ENCODE measurements at regions not wholly inside any gene's neighbourhood (a gene's known extent, or its start where the extent isn't known, plus 50 kb on each side); places are given as distances from the start of the nearest gene placed in this dataset.

DNA sequence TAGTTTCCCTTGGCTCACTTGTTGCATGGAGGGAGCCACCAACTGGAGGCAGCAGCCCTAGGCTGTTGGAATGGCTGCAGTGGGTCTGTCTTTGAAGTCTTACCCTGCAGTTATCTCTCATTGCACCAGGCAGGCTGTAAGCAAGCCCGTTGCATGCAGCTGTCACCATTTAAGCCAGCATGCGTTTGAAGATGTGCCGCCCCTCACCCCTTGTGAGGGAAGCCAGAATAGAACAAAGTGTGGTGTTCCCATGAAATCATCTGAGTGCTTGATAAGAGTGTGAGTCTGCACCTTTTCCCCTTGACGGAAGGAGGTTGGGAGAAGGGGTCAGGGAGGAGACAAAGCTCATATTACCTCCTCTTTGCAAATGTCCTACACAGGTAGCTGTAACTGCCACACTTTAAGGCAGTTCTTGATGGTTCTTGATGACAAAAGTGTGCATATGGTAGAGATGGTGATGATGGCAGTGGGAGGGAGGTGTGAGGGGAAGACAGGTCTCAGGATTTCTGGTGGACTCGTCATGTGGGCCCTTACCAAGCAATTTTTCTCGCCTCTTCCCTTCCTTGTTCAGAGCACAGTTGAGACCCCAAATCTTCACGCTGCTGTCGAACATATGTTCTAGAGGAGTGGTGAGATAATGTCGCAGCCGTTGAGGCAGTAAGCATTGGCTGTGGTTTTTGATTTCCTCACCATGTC lies 191.4 kb upstream of the LEF1 start:
- no peak for DNase-seq

DNA sequence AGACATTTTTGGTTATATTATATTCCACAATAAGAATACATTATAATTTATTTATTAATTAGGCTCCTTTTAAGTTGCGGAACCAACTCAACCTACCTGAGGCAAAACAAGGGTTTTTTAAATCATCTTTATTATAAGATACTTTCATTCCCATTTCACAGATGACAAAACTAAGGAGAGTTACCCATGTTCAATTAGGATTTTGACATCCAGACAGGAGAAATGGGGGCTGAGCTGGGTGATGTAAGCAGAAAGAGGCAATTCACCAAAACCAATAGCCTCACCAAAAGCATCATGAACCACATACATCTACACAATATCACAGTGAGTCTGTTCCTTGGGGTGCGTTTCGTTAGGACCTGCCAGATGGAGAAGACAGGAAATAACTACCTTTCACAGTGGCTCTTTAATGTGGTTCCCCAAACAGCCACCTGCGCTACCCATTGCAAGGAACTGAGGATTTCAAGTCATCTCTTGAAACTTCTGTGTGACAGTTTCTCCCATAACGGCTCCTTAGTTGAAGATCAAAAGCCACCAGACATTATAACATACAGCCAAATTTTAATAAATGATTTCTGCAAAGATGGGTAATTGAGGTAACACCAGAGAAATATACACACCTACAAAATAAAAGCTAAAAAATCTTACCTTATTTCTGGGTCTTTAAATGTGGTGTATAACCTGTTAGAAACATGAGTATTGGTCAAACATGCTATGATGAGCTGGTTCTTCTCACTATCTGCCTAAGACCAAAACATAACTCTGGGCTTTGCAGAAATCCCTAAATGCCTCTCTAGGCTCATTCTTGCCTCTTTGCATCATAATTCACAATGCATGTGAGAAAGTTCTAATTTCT lies 190.6 kb upstream of the LEF1 start:
- DNase-seq = no peak

DNA sequence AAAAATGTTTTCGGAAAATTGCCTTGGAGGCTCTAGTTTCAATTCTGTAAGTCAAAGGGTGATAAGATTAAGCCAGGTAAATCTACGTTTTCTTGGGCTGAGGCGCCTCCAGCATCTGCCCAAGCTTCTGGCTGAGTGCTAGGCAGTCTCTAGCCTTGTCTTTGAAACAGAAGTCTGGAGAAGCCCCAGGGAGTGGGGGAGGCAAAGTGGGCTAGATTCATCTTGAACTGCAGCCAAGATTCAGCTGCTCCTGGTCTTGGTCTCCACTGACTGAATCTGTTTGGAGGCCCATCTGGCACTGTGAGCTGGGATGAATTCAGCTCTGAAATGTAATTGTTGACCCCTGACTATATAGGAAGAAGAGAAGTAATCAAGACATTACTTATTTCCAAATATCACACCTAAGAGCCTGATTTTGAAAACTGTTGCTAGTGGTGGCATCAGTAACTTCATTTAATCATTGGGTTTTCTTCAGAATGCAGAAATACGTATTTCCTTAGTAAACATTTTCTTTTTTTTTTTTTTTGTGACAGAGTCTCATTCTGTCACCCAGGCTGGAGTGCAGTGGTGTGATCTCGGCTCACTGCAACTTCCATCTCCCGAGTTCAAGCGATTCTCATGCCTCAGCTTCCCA lies 187.3 kb upstream of the LEF1 start:
- no peak for DNase-seq

DNA sequence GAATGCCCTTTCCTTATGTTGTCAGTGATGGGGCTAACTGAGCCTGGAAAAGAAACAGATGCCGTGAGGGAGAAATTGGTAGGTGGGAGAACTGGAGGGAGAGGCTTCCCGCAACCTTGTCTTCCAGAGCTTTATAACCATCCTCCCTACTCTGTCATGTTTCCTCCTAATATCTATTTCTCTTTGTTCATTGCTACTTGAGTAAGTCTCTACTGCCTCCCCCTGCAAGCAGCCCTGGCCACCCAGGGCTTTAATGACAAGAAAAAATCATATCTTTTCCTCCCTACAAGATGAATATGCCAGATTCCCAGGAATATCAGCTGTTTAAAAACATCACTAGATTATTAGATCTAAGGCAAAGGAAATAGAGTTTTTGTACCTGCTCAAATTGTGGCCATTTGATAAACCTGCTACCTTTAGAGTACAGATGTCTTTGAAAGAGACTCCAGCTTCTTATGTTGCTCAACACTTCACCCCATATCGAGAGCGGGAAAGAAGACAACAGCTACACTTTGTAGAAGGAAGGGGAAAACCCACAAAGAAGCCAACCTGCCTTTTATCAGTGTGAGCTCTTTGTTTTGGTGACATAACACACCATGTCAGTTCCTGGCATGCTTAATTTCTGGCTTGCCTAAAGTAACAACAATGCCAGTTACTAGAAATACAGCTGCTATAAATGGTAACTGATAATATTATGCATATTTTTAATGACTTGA lies 186.6 kb upstream of the LEF1 start:
- no peak for DNase-seq

DNA sequence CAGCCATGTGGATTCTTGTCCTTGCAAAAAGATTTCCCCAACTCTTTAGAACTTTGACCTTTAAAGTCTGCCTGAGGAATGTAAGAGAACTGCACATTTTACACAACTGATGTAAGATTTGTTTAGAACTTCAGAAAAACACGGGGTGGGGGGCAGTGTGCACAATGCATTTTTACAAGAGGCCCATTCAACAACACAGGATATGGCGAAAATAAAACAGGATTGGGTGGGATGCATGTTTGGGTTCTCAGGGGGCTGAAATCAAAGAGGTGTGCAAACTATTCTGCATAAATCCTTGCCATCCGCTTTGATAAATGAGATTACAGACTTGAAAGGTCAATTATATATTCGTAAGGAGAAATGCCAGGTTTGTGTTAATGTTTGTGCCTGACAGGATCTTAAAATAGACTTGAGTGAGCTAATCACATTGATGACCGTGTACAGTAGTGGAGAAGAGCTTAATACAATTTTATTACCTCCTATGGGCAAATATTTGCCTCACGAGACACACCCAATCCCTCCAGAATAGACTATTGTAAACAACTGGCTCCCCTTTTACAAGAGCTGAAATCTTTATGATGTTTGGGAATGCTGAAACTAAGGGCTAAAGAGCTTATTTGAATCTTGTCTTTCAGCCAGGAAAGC lies 184.1 kb upstream of the LEF1 start:
- DNase-seq = no peak

DNA sequence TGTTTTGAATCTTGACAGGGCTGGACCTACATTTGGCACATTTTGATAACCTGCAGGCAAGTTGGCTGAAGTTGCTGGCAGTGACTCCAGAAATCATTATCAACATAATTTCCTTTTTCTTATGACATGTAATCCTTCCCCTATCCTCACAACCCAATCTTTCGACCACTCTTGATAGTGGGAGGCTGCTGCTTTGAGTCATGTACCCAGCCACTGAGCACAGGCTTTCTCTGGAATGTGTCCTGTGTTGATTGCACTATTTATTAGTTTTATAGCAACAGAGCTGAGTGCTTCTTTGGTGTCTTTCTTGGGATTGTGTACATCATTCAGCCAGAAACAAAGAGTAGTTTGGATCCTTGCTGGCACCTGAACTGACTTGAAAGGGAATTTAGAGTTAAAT lies 183.1 kb upstream of the LEF1 start:
- DNase-seq = no peak

DNA sequence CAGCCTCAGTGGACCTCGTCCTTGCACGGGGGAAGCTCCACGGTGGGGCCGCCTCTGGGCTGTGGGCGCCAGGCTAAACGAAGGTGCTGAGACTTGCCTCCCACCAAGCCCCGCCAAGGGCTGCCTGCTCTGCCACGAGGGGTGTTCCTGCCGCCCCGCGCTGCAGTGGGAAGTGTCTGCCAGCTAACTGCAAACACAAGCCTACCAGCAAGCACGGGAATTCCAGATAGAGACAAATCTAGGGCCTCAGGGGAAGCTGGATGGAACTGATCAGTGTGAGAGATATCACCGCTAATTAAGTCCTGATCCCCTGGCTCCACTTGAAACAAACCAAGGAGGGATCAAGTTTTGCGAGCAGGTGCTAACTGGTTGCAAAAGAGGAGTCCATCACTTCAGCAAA lies 181.6 kb upstream of the LEF1 start:
- DNase-seq = no peak

DNA sequence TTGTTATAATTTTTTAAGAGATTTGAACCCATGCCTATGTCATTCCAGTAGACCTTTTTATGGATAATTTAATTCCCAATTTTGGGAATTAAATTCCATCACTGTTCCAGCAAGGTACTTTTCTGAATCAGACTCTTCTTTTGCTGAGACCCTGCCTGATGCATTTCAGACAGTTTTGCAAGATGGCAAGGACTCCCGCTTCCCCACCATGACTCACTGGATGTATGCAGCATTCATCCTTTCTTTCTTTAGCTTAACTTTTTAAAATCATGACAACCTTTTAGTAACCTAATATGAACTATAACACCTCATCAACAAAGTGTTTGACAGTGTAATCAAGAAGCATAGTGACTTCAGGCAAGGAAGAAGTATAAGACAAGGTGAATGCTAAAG lies 178.1 kb upstream of the LEF1 start:
- DNase-seq = no peak

DNA sequence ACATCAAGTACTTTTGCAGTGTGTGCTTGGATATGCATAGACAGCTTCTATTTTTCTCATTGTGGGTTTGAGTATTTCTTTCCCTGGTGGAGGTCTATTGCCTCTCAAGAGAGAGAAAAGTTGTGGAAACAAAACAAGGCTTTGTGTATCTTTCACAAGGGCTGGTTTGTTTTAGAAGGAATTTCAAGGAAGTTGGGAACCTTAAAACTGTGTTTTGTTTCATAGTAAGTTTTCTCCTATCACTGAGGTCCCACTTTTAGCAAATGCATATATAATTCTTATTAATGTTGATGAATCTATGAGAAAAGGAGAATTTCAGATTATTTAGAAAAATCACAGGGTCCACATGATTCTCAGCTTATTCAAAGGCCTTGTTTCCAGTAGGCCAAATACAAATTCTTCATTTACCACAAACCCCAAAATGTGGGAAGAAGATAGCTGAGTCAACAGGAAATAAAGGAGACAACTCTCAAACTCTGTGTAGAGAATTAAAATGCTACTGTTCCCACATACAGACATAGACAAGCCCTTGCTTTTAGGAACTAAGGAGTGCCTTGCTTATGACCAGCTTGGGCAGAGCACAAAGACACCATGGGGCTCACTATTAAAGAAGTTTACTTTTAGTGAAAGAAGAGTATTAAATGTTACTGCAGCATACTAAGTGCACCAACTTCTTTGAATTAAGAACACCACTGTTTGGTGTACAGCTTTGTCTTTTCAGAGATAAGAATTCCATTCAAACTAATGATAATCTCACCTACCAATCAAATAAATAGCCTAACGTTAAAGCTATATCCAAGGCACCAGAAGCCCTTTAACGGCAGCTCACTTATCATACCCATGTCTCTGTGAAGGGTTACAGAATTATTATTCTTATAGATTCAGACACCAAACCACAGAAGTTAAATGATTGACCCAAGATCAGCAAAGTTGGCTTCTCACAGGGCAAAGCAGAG lies 177.4 kb upstream of the LEF1 start:
- DNase-seq = no peak

DNA sequence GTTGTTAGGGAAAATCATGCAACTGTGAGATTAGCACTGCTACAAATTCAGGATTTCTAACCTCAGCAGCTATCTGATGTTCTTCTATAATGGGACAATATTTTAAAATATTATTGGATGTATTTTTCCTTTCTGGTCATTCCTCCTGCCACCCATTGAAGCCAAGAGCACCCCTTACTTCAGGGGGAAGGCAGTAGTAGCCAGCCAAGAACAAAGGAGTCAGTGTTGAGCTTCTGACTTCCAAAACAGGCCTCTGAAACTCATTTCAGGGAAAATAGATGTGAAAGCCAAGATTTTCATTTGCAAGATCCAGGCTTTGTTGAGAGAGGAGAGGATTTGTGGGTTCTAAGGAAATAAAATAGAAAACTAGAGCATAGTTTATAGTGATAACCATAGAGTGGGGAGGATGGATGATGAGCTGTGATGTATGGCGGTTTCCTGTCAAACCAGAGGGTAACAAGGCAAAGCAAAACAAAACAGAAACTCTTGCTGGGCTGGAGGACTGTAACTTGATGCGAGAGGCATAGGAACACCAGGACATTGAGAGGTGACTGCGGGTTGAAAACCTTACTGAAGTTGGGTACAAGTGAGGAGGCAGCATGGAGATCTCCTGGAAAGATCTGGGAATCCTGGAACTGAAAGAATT lies 173.7 kb upstream of the LEF1 start:
- DNase-seq = no peak

DNA sequence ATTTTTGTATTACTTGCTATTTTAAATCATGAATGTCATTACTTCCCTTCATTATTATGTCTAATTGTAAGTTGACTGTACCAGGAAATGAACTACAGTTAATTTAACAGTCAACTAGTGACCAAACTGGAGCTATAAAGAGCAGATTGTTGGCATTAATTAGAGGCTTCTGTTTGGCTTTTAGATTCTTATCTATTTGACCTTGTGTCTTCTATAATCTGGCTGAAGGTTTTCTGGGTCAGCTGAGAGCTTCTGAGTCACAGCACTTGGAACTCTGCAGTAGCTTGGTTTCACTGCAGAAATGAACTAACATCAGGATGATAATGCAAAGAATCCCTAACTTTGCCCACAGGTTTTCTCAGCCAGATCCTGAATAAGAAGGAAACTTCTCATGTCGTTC lies 169.2 kb upstream of the LEF1 start:
- no peak for DNase-seq

DNA sequence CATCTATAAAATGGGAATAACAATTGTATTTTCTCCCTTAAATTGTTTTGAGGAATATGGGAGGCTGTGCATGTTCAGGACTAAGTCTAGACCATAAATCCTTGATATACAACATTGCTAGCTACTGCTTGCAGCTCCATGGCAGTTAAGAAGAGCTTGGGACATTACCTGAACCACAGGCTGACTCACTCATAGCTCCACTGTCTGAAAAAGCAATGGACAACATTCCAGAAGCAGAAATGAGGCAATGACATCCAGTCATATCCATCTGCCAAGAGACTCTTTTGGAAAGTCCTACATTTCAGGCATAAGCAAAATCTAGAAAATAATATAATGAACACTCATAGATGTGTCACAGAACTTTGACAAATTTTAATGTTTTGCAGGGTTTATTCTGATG lies 167.3 kb upstream of the LEF1 start:
- DNase-seq = no peak

DNA sequence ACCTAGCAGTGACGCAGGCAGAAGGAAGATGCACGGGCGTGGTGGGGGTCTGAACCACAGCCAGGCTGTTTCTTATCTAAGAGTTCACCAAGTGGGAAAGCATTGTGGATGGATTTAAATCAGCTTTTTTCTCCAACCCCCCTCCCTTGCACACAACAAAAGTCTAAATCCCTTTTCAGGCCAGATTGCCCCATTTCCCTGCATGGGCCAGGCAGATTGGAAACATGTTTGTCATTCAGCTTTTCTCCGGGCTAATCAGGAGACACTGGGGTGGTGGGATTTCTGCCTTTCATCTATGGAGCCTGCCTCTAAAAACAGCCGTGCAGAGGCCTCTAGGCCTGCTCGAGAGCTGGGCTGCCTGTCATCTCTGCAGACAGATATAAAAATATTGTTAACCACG lies 166.3 kb upstream of the LEF1 start:
- DNase-seq = no peak

DNA sequence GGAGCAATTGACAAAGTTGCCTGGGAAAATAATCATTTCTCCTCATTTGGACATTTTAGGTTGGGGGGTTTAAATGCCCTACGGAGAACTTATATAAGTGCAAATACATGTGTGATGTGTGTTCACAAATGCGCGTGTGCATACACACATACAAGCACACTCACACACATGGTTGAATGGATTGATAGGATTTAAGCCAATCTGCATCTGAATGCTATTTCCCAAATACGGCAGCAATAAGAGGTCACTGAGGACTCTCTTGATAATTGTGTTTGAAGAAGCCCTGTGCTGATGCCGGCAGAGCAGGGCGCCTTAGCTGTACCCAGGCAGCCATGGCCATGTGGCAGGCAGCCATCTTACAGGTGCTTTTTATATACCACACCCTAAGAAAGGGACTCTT lies 165.3 kb upstream of the LEF1 start:
- DNase-seq = no peak

DNA sequence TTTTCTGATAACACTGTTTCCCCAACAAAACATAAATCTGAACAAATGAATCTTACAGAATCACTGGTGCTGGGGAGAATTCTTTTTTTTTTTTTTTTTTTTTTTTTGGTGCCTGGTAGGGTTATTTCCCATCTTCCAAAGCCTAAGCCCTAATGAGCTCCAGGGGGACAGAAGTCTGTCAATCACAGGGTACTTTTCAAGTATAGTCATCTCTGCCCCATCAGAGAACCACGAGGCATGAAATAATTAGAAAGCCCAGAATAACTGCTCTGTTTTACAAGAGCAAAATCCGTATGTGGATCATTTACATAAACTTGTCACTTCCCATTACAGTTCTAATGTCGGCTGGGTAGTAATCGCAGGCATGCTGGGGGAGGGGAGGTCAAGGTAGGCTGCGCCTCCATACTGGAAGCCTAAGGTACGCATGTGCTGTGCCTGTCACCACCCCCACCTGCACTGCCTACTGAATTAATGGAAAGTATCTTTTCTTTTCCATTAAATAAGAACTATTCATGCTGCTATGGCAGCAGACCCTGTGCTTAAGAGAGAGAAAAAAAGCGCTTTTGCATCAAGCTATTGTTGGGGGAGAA lies 164.7 kb upstream of the LEF1 start:
- no peak for DNase-seq

DNA sequence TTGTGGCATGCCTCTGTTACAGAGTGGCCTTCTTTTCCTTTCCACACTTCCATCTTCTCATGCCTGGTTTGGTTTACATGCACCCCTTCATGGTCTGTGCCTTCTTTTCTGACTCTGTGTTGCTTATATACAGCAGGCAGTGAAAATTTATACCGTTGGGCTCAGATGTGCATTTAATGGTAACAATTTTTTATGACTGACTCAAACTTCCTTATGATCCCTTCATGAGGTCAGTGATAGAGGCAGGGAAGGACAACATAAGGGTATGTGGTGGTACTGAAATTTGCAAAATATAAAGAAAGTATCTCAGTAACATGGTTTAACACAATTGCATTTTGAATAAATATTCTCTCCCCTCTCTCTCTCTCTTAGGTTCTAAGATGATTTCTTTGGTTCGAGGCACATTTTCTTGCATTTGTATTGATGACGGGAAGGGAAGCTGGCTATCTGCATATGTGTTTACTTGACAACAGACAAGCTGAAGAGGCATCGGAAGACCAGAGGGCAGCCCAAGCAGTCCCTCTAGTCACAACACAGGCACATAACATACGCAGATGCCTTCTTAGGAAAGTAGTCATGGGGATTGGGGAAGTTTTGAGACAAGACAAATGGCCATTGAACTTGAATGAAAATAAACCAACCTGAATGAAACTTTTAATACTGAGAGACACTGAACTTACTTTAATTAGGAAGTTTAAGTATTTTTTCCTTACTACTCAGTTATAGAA lies 163.3 kb upstream of the LEF1 start:
- no peak for DNase-seq

DNA sequence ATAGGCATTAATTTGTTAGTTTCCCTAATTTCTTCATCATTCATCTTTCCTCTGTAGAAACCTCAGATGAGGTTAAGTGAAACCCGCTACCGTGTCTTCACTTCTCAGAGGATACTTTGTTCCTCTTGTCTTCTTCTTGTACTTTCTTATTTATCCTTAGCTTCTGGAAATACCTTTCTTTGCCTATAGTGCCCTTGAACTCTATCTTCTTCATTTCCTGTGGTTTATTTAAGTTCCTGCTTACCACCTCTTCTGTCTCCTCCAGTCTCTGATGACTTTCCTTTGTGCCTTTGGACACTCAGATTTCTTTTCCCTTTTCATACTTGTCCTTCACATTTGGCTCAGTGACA lies 159.6 kb upstream of the LEF1 start:
- DNase-seq = no peak

DNA sequence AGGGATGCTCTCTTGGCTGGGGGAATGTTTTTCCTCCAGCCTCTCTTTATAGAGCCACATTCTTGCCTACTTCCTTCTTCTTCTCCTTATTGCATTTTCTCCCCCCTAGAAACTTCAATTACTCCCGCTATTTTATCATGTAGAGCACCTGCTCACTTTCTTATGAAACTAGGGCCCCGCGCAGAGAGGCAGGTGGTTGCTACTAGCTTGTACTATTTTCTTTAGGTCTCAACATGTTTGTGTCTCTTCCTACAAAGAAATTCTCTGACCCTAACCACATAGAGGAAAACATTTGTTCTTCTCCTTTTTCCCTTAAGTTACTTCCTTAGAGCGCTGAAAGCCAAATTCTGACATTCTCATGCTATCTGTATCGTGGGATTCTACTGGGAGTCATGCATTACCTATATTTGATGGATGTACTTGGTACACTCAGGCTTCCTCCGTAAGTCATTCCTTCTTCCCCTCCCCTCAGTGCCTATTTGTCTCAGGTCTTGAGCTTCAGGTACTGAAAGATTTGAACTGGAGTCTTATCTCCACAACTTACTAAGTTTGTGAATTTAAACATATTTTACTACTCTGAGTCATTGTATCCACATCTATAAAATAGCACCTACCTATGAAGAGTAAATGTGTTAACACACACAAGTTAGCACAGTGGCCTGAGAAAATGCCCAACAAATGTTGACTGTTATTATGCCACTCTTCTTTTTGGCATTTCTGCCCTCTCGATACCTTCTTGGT lies 159.1 kb upstream of the LEF1 start:
- DNase-seq = no peak

DNA sequence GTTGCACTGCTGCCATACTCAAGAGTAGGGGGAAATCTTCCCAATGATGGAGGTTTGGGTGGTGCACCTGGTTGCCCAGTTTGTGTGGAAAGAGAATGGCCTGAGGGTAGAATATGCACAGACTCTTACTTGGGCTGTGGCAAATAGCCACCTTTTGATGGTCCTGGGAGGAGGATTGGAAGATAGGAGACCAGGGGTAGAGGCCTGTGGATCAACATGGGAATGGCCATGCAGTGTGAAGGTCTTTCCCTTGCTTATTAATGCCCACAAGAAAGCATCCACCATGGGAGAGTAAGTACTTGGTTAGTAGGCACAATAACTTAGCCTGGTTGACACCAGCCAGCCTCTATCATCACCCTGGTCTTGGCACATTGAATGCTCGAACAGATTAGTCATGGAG lies 156.8 kb upstream of the LEF1 start:
- no peak for DNase-seq

DNA sequence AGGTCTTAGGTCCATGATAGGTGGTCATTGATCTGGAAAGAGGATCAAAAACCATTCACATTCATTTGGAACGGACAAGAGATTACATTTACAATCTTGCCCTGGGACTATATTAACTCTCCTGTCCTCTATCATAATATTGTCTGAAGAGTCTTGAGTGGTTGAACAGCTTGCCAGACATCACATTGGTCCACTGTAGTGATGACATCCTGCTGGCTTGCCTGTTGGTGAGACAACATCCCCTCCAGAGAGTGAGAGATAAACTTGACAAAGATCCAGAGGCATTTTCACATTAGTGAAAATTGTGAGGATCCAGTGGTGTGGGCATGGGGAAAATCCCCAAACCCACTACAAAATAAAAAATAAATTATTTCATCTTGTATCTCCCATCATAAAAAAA lies 155.7 kb upstream of the LEF1 start:
- DNase-seq = no peak

All from NCI-H2081 (cell line).